HepG2 (cell line): ENCODE measurements at regions not wholly inside any gene's neighbourhood (a gene's known extent, or its start where the extent isn't known, plus 50 kb on each side); places are given as distances from the start of the nearest gene placed in this dataset.

Experiments
- ATAC-seq: fragments of 200-7000 bp; cut with Tn5 transposase; 3 replicates; pipeline ENCODE4 v1.9.1; 2020; ENCODE audit warnings: mild to moderate bottlenecking, moderate library complexity
- BruUV-seq: library from RNA; stranded (reverse); fragments of 400-500 nt; replicated peaks from 2 replicates; lab custom pipeline; 2021; lab: Mats Ljungman, UMichigan
- CTCF ChIA-PET: fragments of 300-600 bp; formaldehyde crosslinking; extraction: SDS; loops from one replicate; lab custom pipeline; 2021; ENCODE audit warnings: low total read pairs, inconsistent platforms, low intra/inter-chr PET ratio; lab: Yijun Ruan, JAX
- POLR2A ChIA-PET: fragments of 350-600 bp; sonication (Branson Sonifier 250); formaldehyde crosslinking; loops from one replicate; lab custom pipeline; 2020; ENCODE audit warnings: antibody characterized with exemption, inconsistent platforms; lab: Yijun Ruan, JAX
- DNase-seq: peaks from one replicate; pipeline ENCODE4 v3.0.0-alpha.2; 2015; ENCODE audit warnings: low spot score
- FAIRE-seq: peaks from 3 replicates; lab custom pipeline; 2011; peaks lifted over from hg19 to GRCh38; lab: Jason Lieb, UNC
- H2AFZ ChIP-seq: one replicate; pipeline ENCODE4 v1.6.1; 2011; ENCODE audit warnings: low read length, inconsistent platforms
- H3K27ac ChIP-seq: fragments of 300-600 bp; 3 replicates; pipeline ENCODE4 v1.8.0; 2011; ENCODE audit warnings: mixed run types, mild to moderate bottlenecking, mixed read lengths, low read length, inconsistent platforms; ENCODE audit not compliant: insufficient read depth; ENCODE audit errors: extremely low read length
- H3K27me3 ChIP-seq, 2 experiments: fragments of 200-600 bp in 1 of 2; 2 replicates in 1 of 2; 3 replicates in 1 of 2; pipeline versions ENCODE4 v1.6.0 to v1.8.0; 2011; ENCODE audit warnings: low read length in 2 of 2, mild to moderate bottlenecking in 2 of 2, moderate library complexity in 2 of 2, inconsistent platforms in 1 of 2; ENCODE audit not compliant: insufficient read depth in 2 of 2, control insufficient read depth in 1 of 2
- H3K36me3 ChIP-seq, 2 experiments: fragments of 200-600 bp in 1 of 2; replicated peaks in 1 of 2; 2 replicates in 1 of 2; 3 replicates in 1 of 2; pipeline versions ENCODE4 v1.5.1 to v1.8.0; 2011; ENCODE audit warnings: low read length in 2 of 2, inconsistent platforms in 1 of 2; ENCODE audit not compliant: insufficient read depth in 2 of 2, control insufficient read depth in 1 of 2
- H3K4me1 ChIP-seq: 2 replicates; pipeline ENCODE4 v1.5.1; 2012; ENCODE audit warnings: low read length, inconsistent platforms; ENCODE audit not compliant: insufficient read depth
- H3K4me2 ChIP-seq: 2 replicates; pipeline ENCODE4 v1.6.0; 2011; ENCODE audit warnings: low read depth, low read length, inconsistent platforms
- H3K4me3 ChIP-seq, 3 experiments: fragments of 200-600 bp in 1 of 3; sonication (generic), shearing (Covaris generic) in 1 of 3; replicated peaks in 1 of 3; 2 replicates each; pipeline ENCODE4 v1.5.1; 2011 to 2016; ENCODE audit warnings: low read length in 3 of 3, inconsistent platforms in 2 of 3, low read depth in 2 of 3, mild to moderate bottlenecking in 2 of 3, control low read depth in 1 of 3, mixed read lengths in 1 of 3; ENCODE audit not compliant: insufficient read depth in 1 of 3
- H3K79me2 ChIP-seq: one replicate; pipeline ENCODE4 v1.6.1; 2011; ENCODE audit warnings: low read length, inconsistent platforms; ENCODE audit not compliant: insufficient read depth
- H3K9ac ChIP-seq: 2 replicates; pipeline ENCODE4 v1.6.0; 2011; ENCODE audit warnings: mild to moderate bottlenecking, low read depth, low read length, inconsistent platforms; ENCODE audit not compliant: insufficient read depth
- H3K9me3 ChIP-seq: 2 replicates; pipeline ENCODE4 v1.5.1; 2012; ENCODE audit warnings: mild to moderate bottlenecking, low read length
- H4K20me1 ChIP-seq: 2 replicates; pipeline ENCODE4 v1.6.0; 2011; ENCODE audit warnings: inconsistent platforms, mild to moderate bottlenecking, low read length, moderate library complexity; ENCODE audit not compliant: insufficient read depth
- BRCA1 ChIP-seq: sonication (generic); formaldehyde crosslinking; IDR thresholded peaks from 2 replicates; pipeline ENCODE4 v1.4.0; 2020; ENCODE audit warnings: missing genetic modification reagents
- DR1 ChIP-seq: sonication (generic); formaldehyde crosslinking; IDR thresholded peaks from 2 replicates; pipeline ENCODE4 v1.8.0; 2021; ENCODE audit warnings: mild to moderate bottlenecking, missing genetic modification reagents, inconsistent platforms
- HMG20B ChIP-seq: conservative IDR thresholded peaks from 2 replicates; pipeline ENCODE4 v1.6.1; 2016; ENCODE audit warnings: missing genetic modification reagents, missing compliant biosample characterization
- ISX ChIP-seq: sonication (generic); formaldehyde crosslinking; conservative IDR thresholded peaks from 2 replicates; pipeline ENCODE4 v1.5.0; 2020; ENCODE audit warnings: missing genetic modification reagents
- KDM3A ChIP-seq: IDR thresholded peaks from 2 replicates; pipeline ENCODE4 v1.6.1; 2018; ENCODE audit warnings: low read depth, missing compliant biosample characterization
- RNF2 ChIP-seq: fragments of 450-650 bp; conservative IDR thresholded peaks from 2 replicates; pipeline ENCODE4 v1.6.1; 2016; ENCODE audit warnings: low read depth
- TGIF2 ChIP-seq: IDR thresholded peaks from 2 replicates; pipeline ENCODE4 v1.6.1; 2016; ENCODE audit warnings: control low read depth, missing compliant biosample characterization
- ZNF354B ChIP-seq: sonication (generic); formaldehyde crosslinking; IDR thresholded peaks from 2 replicates; pipeline ENCODE4 v1.8.0; 2022; ENCODE audit warnings: mild to moderate bottlenecking, missing genetic modification reagents
- ZSCAN9 ChIP-seq: IDR thresholded peaks from 2 replicates; pipeline ENCODE4 v1.6.1; 2016; ENCODE audit warnings: borderline replicate concordance
- in situ Hi-C: cut with HindIII; loops from 2 replicates; pipeline ENCODE4 v1.10.0; 2017; ENCODE audit warnings: low pct_unique_long_range_greater_than_20kb; ENCODE audit not compliant: extremely low pct_ligation_motif_present
- intact Hi-C: fragments of 100-400 bp; cut with micrococcal nuclease; formaldehyde crosslinking; loops from one replicate; pipeline ENCODE4 v1.10.0; 2022; ENCODE audit not compliant: unreplicated experiment
- TF ChIP-seq, protein P1 (sequence below): fragments of 450-650 bp; IDR thresholded peaks from 2 replicates; pipeline ENCODE4 v1.6.1; 2017
- TF ChIP-seq, protein P2 (sequence below): sonication (generic); formaldehyde crosslinking; IDR thresholded peaks from 2 replicates; pipeline ENCODE4 v1.8.1; 2023; ENCODE audit warnings: mild to moderate bottlenecking, missing genetic modification reagents
- TF ChIP-seq, protein P3 (sequence below), 2 experiments: sonication (generic) in 1 of 2; formaldehyde crosslinking in 1 of 2; IDR thresholded peaks; 2 replicates each; pipeline versions ENCODE4 v1.6.1 to v1.9.0; 2014 to 2022; ENCODE audit warnings: antibody characterized with exemption in 1 of 2, borderline replicate concordance in 1 of 2, inconsistent platforms in 1 of 2, low read depth in 1 of 2, missing genetic modification reagents in 1 of 2

DNA sequence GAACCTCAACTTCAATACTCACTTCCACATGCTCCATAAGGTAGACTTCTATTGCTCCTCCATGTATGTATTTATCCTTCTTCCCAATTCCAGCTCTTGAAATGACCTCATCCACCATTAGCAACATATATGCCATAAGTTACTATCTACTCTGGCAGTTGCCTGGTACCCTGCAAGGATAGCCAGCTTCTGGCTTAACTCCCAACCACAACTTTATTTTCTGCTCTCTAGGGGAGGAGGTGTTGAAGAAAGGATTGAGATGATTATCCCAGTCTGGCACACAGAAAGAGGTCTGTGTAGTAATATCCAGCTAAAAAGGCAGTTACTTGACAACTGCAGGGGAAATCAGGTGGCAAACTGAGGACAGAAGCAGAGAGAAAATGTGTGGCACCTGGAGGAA is 71.5 kb upstream of the MDM1 start:
- no TSS peak for BruUV-seq
- no peaks in the 10 kb centered on the region for H4K20me1 ChIP-seq
- H3K79me2 ChIP-seq, result no peaks in the 10 kb centered on the region
- H3K4me2 ChIP-seq, result no peak overlapping the region
- no peaks in the 10 kb centered on the region for H3K9me3 ChIP-seq
- intact Hi-C loops, result no loop called here
- H3K27ac ChIP-seq, result no peak overlapping the region
- FAIRE-seq (no peak), DNase-seq (no peak), ATAC-seq (no peak)
- in situ Hi-C loops, result no loop called here
- no peak overlapping the region for H3K9ac ChIP-seq
- ChIA-PET POLR2A (no interaction called here), CTCF (no interaction called here)
- no peak overlapping the region for H3K4me3 ChIP-seq
- no peaks in the 10 kb centered on the region for H3K4me1 ChIP-seq
- no peaks in the 10 kb centered on the region for H3K36me3 ChIP-seq
- TF ChIP-seq, protein P1, sequence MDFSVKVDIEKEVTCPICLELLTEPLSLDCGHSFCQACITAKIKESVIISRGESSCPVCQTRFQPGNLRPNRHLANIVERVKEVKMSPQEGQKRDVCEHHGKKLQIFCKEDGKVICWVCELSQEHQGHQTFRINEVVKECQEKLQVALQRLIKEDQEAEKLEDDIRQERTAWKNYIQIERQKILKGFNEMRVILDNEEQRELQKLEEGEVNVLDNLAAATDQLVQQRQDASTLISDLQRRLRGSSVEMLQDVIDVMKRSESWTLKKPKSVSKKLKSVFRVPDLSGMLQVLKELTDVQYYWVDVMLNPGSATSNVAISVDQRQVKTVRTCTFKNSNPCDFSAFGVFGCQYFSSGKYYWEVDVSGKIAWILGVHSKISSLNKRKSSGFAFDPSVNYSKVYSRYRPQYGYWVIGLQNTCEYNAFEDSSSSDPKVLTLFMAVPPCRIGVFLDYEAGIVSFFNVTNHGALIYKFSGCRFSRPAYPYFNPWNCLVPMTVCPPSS, result no peak
- TF ChIP-seq ZSCAN9 (CRISPR knock-in tag) (no peak), BRCA1 (CRISPR knock-in tag) (no peak)
- H3K27me3 ChIP-seq, result no peaks in the 10 kb centered on the region
- H2AFZ ChIP-seq, result no peak overlapping the region

DNA sequence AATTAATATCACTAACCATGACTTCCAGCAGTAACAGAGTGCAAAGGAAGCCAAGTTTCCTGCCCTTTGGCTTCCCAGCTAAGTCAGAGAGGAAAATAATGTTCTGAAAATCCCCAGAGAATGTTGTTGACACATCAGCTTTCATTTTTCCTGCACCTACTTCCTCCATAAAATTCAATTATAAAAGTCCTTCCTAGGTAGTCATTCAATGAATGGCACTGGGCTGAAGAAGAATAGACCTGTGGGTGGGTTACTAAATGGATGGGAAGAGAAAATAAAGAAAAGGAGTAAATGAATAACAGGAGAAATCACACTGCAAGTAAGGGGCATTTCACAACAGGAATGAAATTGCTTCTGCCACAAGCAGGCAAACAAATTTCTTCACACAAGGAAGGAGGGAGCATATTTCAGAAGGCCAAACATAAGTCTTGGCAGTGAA is 73.2 kb upstream of the MDM1 start:
- H3K79me2 ChIP-seq, result no peaks in the 10 kb centered on the region
- intact Hi-C loops (no loop called here), in situ Hi-C loops (no loop called here)
- FAIRE-seq, result no peak
- CTCF ChIA-PET, result no interaction called here
- H3K9ac ChIP-seq, result no peak overlapping the region
- no peak overlapping the region for H3K4me2 ChIP-seq
- H3K27ac ChIP-seq, result no peak overlapping the region
- no peak for DNase-seq
- no peaks in the 10 kb centered on the region for H3K27me3 ChIP-seq
- ATAC-seq, result no peak
- H3K36me3 ChIP-seq, result no peaks in the 10 kb centered on the region
- no peaks in the 10 kb centered on the region for H3K4me1 ChIP-seq
- no peaks in the 10 kb centered on the region for H3K9me3 ChIP-seq
- no peak overlapping the region for H3K4me3 ChIP-seq
- no TSS peak for BruUV-seq
- POLR2A ChIA-PET, result no interaction called here
- no peaks in the 10 kb centered on the region for H4K20me1 ChIP-seq
- H2AFZ ChIP-seq, result no peak overlapping the region
- TF ChIP-seq RNF2 (no peak), ISX (CRISPR knock-in tag) (no peak), DR1 (CRISPR knock-in tag) (no peak), HMG20B (CRISPR knock-in tag) (no peak), ZNF354B (CRISPR knock-in tag) (no peak), TGIF2 (CRISPR knock-in tag) (no peak), KDM3A (CRISPR knock-in tag) (no peak)
- TF ChIP-seq, protein P2, sequence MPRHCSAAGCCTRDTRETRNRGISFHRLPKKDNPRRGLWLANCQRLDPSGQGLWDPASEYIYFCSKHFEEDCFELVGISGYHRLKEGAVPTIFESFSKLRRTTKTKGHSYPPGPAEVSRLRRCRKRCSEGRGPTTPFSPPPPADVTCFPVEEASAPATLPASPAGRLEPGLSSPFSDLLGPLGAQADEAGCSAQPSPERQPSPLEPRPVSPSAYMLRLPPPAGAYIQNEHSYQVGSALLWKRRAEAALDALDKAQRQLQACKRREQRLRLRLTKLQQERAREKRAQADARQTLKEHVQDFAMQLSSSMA (CRISPR knock-in tag), result no peak
- TF ChIP-seq, protein P3, sequence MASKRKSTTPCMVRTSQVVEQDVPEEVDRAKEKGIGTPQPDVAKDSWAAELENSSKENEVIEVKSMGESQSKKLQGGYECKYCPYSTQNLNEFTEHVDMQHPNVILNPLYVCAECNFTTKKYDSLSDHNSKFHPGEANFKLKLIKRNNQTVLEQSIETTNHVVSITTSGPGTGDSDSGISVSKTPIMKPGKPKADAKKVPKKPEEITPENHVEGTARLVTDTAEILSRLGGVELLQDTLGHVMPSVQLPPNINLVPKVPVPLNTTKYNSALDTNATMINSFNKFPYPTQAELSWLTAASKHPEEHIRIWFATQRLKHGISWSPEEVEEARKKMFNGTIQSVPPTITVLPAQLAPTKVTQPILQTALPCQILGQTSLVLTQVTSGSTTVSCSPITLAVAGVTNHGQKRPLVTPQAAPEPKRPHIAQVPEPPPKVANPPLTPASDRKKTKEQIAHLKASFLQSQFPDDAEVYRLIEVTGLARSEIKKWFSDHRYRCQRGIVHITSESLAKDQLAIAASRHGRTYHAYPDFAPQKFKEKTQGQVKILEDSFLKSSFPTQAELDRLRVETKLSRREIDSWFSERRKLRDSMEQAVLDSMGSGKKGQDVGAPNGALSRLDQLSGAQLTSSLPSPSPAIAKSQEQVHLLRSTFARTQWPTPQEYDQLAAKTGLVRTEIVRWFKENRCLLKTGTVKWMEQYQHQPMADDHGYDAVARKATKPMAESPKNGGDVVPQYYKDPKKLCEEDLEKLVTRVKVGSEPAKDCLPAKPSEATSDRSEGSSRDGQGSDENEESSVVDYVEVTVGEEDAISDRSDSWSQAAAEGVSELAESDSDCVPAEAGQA (IDR thresholded peaks at IDR 0.05; ENCODE audit: low read depth), result no peak
- TF ChIP-seq, protein P3 (CRISPR knock-in tag; IDR thresholded peaks at IDR 0.05; ENCODE audit: borderline replicate concordance), result no peak
